ENCODE measurements at regions not wholly inside any gene's neighbourhood (a gene's known extent, or its start where the extent isn't known, plus 50 kb on each side); places are given as distances from the start of the nearest gene placed in this dataset.

- H3K9me1 ChIP-seq (ENCODE audit: insufficient read depth, low read length), result no peaks in the 10 kb centered on the region
- in situ Hi-C loops (cut with MboI; ENCODE audit: low sequenced_read_pairs) (no loop called here), intact Hi-C loops (cut with micrococcal nuclease) (no loop called here)
Measured at GRCh38 chr16:85254921-85255320, 142.6 kb upstream of the CIBAR2 start.

More at GRCh38 chr16:85254921-85255320, 142.6 kb upstream of the CIBAR2 start:
- no peak overlapping the region for H3K4ac ChIP-seq (ENCODE audit: low read depth, low read length)
- TF ChIP-seq FOS (IDR thresholded peaks at IDR 0.05; ENCODE audit: low read depth, low read length) (no peak), RFX5 (IDR thresholded peaks at IDR 0.05; ENCODE audit: low read depth, low read length) (no peak), RAD21 (IDR thresholded peaks at IDR 0.05; ENCODE audit: low read length) (no peak), NFE2L2 (IDR thresholded peaks at IDR 0.05; ENCODE audit: low read depth, low read length) (no peak), CHD1 (IDR thresholded peaks at IDR 0.05; ENCODE audit: low read depth, low read length) (no peak), CEBPB (IDR thresholded peaks at IDR 0.05; ENCODE audit: low read depth, low read length) (no peak), POLR2A (IDR thresholded peaks at IDR 0.05; ENCODE audit: low read depth, low read length) (no peak), MAFK (IDR thresholded peaks at IDR 0.05; ENCODE audit: low read depth, low read length) (no peak)
- no peak overlapping the region for H3K14ac ChIP-seq (replicated peaks; ENCODE audit: low read depth, low read length)
- H3K36me3 ChIP-seq (ENCODE audit: control insufficient read depth, insufficient read depth, low read length), result no peaks in the 10 kb centered on the region
- H3K27me3 ChIP-seq (ENCODE audit: control insufficient read depth, insufficient read depth, low read length), result no peaks in the 10 kb centered on the region
- peaks cover 37 to 75% of the 10 kb centered on the region in 2 experiments for H3K79me1 ChIP-seq (ENCODE audit: low read depth in 1 of 2, low read length in 2 of 2)
- no peak overlapping the region for H3K4me3 ChIP-seq (ENCODE audit: insufficient read depth, low read depth, low read length)
- POLR2A ChIA-PET (ENCODE audit: unreplicated experiment), result no interaction called here
- H2AK9ac ChIP-seq (replicated peaks; ENCODE audit: low read depth, low read length, poor library complexity), result no peak overlapping the region
- H4K20me1 ChIP-seq (ENCODE audit: insufficient read depth, low read length), result peaks cover 83% of the 10 kb centered on the region
- H2BK5ac ChIP-seq (ENCODE audit: low read depth, low read length, poor library complexity, severe bottlenecking), result no peak overlapping the region
- no peak overlapping the region for H3K27ac ChIP-seq (ENCODE audit: insufficient read depth, low read length)
- no peak overlapping the region for H2AFZ ChIP-seq (replicated peaks; ENCODE audit: low read length, poor library complexity)
- H3K18ac ChIP-seq (ENCODE audit: low read depth, low read length), result no peak overlapping the region
- no peak overlapping the region for H3K9ac ChIP-seq (ENCODE audit: low read depth, low read length)
- no peak overlapping the region for H2BK20ac ChIP-seq (ENCODE audit: low read depth, low read length)
- H2BK15ac ChIP-seq (ENCODE audit: low read depth, low read length), result no peak overlapping the region
- DNase-seq (no peak), ATAC-seq (ENCODE audit: low read depth) (no peak)
- CTCF ChIA-PET, result no interaction called here
- no peak overlapping the region for H3K23ac ChIP-seq (ENCODE audit: low read depth, low read length)
- BruUV-seq (replicated peaks), result no TSS peak
- no peaks in the 10 kb centered on the region for H3K9me3 ChIP-seq (ENCODE audit: control insufficient read depth, insufficient read depth, low read length)
- H3K4me2 ChIP-seq (ENCODE audit: low read depth, low read length), result no peak overlapping the region
- H4K5ac ChIP-seq (ENCODE audit: low read depth, low read length), result no peak overlapping the region
- 94% methylated on average over 7 of the region's 24 CpGs; no CpG with 5 or more reads in 1 of the 2 experiments for WGBS, 2 experiments (ENCODE audit: extremely low coverage in 2 of 2, insufficient read length in 1 of 2)
- dilution Hi-C loops (cut with HindIII; ENCODE audit: low sequenced_read_pairs, unreplicated experiment), result no loop called here
- H4K91ac ChIP-seq (ENCODE audit: insufficient read depth, low read depth, low read length), result no peak overlapping the region
- H2AK5ac ChIP-seq (ENCODE audit: low read depth, low read length), result no peak overlapping the region
- H2BK120ac ChIP-seq (ENCODE audit: low read depth, low read length), result no peak overlapping the region
- no peak overlapping the region for H4K8ac ChIP-seq (ENCODE audit: low read depth in 2 of 2, low read length in 2 of 2)
- no peak overlapping the region for H3K56ac ChIP-seq (ENCODE audit: extremely low read depth, insufficient read depth, low read length)
- peaks cover 8% of the 10 kb centered on the region; the same call in 1 of the 2 replicates for H3K4me1 ChIP-seq (ENCODE audit: control insufficient read depth, insufficient read depth, low read length)

Measured in IMR-90 (cell line).